DMS79 (cell line): ENCODE measurements at regions not wholly inside any gene's neighbourhood (a gene's known extent, or its start where the extent isn't known, plus 50 kb on each side); places are given as distances from the start of the nearest gene placed in this dataset.

Experiments
- DNase-seq: peaks from one replicate; lab custom pipeline; 2025; lab: John Stamatoyannopoulos, UW

DNA sequence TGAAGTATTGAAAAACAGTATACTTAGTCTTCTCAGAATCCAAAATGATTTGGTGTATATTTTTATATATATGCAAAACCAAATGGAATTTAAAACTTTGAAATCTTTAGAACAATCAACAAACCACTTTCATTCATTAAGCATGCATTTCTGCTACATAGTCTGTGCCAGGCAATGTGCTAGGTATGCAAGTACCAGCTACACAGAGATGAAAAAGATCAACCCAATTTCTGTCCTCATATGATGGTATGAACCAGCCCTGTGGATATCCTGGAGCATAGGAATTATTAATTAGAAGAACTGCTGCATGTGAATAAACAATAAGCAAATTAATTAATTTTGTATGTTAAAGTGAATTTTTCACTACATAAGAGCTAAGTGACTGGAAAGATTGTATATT lies 51.2 kb upstream of the RTN4 start:
- no peak for DNase-seq

DNA sequence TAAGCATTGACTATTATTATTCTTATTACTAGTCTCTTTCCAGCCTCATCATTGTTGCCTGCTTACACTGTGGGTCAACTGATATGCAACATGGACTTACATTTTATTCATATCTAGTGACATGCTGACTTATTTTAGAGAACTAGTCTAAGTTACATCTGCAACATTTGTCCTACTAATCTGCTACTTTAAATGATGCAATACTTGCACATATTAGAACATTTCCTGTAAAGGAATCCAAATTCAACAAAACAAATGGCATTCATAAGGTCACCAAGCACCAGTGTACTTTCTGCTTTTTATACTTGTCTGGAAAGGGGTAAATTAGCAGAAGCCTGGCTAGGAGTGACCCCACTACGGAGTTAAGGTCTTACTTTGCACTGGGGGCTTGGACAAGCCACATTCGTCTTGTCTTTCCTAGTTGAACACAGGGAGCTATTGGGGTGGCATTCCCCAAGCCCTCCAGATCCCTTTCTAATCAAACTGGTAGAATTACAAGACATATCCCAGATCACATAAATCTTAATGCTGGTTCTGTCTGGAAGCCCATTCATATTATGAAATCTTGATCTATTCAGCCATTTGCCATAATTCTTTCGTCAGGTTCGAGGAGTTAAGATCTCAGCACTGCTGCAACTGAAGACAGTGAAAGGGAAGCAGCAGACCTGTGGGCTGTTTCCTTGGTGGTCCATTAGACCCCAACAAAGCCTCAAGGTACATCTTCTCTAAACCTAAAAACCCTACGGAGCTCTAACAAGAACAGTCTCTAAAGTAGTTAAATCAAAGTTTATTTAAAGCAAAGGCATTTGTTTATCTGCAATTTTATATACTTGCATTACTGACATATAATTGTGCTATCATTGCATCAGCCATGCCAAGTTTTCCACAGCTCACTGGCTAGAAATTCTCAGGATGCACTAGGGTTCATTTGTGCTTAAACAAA lies 49.9 kb upstream of the RTN4 start:
- no peak for DNase-seq
